ENCODE measurements at regions not wholly inside any gene's neighbourhood (a gene's known extent, or its start where the extent isn't known, plus 50 kb on each side); places are given as distances from the start of the nearest gene placed in this dataset.

GRCh38 chr7:156547884-156548561, 92.6 kb upstream of the RNF32 start:
- Histone ChIP-seq H3K9me3 (ENCODE audit: low read depth) (no peaks in the 10 kb centered on the region), H3K4me3 (no peak overlapping the region), H3K27ac (no peak overlapping the region), H3K27me3 (no peaks in the 10 kb centered on the region), H3K9me2 (replicated peaks; ENCODE audit: insufficient read depth) (no peaks in the 10 kb centered on the region), H3K4me2 (no peak overlapping the region), H3K79me2 (no peaks in the 10 kb centered on the region), H3K36me3 (replicated peaks; ENCODE audit: insufficient read depth, low read depth) (no peaks in the 10 kb centered on the region), H3K4me1 (ENCODE audit: insufficient read depth) (no peaks in the 10 kb centered on the region), H4K20me1 (ENCODE audit: insufficient read depth, poor library complexity, severe bottlenecking) (no peaks in the 10 kb centered on the region), H2AFZ (no peak overlapping the region)
- no peak for TF ChIP-seq EZH2phosphoT487 (IDR thresholded peaks at IDR 0.05; ENCODE audit: low read depth, severe bottlenecking, unreplicated experiment)
- TF ChIP-seq EZH2 (IDR thresholded peaks at IDR 0.05; ENCODE audit: borderline replicate concordance): no peak
- TF ChIP-seq, protein P1, sequence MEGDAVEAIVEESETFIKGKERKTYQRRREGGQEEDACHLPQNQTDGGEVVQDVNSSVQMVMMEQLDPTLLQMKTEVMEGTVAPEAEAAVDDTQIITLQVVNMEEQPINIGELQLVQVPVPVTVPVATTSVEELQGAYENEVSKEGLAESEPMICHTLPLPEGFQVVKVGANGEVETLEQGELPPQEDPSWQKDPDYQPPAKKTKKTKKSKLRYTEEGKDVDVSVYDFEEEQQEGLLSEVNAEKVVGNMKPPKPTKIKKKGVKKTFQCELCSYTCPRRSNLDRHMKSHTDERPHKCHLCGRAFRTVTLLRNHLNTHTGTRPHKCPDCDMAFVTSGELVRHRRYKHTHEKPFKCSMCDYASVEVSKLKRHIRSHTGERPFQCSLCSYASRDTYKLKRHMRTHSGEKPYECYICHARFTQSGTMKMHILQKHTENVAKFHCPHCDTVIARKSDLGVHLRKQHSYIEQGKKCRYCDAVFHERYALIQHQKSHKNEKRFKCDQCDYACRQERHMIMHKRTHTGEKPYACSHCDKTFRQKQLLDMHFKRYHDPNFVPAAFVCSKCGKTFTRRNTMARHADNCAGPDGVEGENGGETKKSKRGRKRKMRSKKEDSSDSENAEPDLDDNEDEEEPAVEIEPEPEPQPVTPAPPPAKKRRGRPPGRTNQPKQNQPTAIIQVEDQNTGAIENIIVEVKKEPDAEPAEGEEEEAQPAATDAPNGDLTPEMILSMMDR (IDR thresholded peaks at IDR 0.05; ENCODE audit: poor library complexity): no peak
- DNase-seq (ENCODE audit: low spot score): no peak
- 84% methylated on average over 20 of the region's 20 CpGs for WGBS (ENCODE audit: low lambda C conversion rate, missing lambda C conversion rate)

DNA sequence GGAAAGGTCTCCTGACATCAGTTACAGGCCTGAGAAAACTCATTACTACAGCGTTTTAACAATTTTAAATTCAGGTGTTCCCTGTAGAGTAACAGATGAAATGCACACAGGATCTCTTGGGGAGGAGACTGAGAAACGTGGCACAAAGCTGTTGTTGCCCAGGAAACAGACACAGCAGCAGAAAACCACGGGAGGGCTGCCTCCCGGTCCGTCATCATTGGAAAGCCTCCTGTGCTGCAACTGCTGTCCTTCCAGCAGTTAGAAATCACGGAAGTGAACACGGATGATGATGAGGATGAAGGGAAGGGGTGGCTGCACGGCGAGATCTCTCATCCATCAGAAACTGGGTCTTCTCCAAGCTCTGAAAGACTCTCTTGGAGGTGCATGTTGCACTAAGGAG, 94.6 kb upstream of the RNF32 start:
- Histone ChIP-seq H3K4me3 (no peak overlapping the region), H3K27ac (no peak overlapping the region), H3K79me2 (no peaks in the 10 kb centered on the region), H3K9me2 (replicated peaks; ENCODE audit: insufficient read depth) (no peaks in the 10 kb centered on the region), H4K20me1 (ENCODE audit: insufficient read depth, poor library complexity, severe bottlenecking) (no peaks in the 10 kb centered on the region), H3K36me3 (replicated peaks; ENCODE audit: insufficient read depth, low read depth) (no peaks in the 10 kb centered on the region), H3K4me1 (ENCODE audit: insufficient read depth) (no peaks in the 10 kb centered on the region), H3K9me3 (ENCODE audit: low read depth) (no peaks in the 10 kb centered on the region), H3K27me3 (no peaks in the 10 kb centered on the region), H2AFZ (no peak overlapping the region), H3K4me2 (no peak overlapping the region)
- DNase-seq (ENCODE audit: low spot score): no peak
- 87% methylated on average over 8 of the region's 9 CpGs for WGBS (ENCODE audit: low lambda C conversion rate, missing lambda C conversion rate)
- TF ChIP-seq, protein P1 (IDR thresholded peaks at IDR 0.05; ENCODE audit: poor library complexity): no peak
- TF ChIP-seq EZH2 (IDR thresholded peaks at IDR 0.05; ENCODE audit: borderline replicate concordance) (no peak), EZH2phosphoT487 (IDR thresholded peaks at IDR 0.05; ENCODE audit: low read depth, severe bottlenecking, unreplicated experiment) (no peak)

DNA sequence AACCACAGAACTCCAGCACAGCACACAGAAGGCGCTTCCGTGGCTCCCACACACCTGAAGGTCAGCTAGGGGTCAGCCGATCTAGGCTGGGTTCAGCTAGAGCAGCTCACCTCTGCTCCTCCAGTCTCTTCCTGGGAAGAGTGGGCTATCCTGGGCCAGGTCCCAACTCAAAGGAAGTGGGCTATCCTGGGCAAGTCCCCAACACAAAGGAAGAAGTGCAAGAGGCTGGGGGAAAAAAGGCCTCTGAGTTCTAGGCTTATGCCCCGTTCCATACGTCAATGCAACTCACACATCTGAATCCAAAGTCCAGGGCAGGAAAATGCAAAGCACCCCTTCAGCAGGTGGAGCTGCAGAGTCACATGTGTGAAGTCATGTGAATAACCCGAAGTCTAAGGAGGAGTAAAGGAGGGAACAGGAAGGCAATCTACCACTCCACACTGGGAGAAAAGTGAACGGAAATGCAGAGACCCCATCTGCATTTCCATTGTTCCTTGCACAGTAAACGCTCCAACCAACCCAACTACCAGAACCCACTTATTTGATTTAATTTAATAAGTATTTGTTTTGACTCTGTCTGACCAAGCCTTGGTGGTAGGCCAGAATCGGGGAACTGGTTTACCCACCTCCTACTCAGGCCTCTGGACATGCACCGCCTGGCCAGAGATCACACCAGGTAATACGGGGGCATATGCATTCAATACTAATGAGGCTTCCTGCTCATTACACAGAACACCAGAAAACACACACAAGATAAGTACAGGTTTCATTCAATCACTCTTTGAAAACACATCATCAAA, 95.5 kb upstream of the RNF32 start:
- Histone ChIP-seq H3K27ac (peak overlapping the region; percentile 50), H4K20me1 (ENCODE audit: insufficient read depth, poor library complexity, severe bottlenecking) (no peaks in the 10 kb centered on the region), H3K4me1 (ENCODE audit: insufficient read depth) (no peaks in the 10 kb centered on the region), H3K9me2 (replicated peaks; ENCODE audit: insufficient read depth) (no peaks in the 10 kb centered on the region), H3K4me2 (no peak overlapping the region), H3K4me3 (no peak overlapping the region), H3K36me3 (replicated peaks; ENCODE audit: insufficient read depth, low read depth) (no peaks in the 10 kb centered on the region), H3K27me3 (no peaks in the 10 kb centered on the region), H3K79me2 (no peaks in the 10 kb centered on the region), H3K9me3 (ENCODE audit: low read depth) (no peaks in the 10 kb centered on the region), H2AFZ (no peak overlapping the region)
- DNase-seq (ENCODE audit: low spot score): peak; percentile 26
- 86% methylated on average over 11 of the region's 11 CpGs for WGBS (ENCODE audit: low lambda C conversion rate, missing lambda C conversion rate)
- TF ChIP-seq EZH2phosphoT487 (IDR thresholded peaks at IDR 0.05; ENCODE audit: low read depth, severe bottlenecking, unreplicated experiment): no peak
- TF ChIP-seq EZH2 (IDR thresholded peaks at IDR 0.05; ENCODE audit: borderline replicate concordance): no peak
- TF ChIP-seq, protein P1 (IDR thresholded peaks at IDR 0.05; ENCODE audit: poor library complexity): no peak

Data from hepatocyte (in vitro differentiated cells).